B cell (primary cell): ENCODE measurements at regions not wholly inside any gene's neighbourhood (a gene's known extent, or its start where the extent isn't known, plus 50 kb on each side); places are given as distances from the start of the nearest gene placed in this dataset.

Source experiments
- EZH2 ChIP-seq: IDR thresholded peaks from 2 replicates; pipeline ENCODE4 v1.6.1; 2012; ENCODE audit warnings: borderline replicate concordance, low read depth, mild to moderate bottlenecking, moderate library complexity, low read length; ENCODE audit not compliant: insufficient read depth, poor library complexity, severe bottlenecking
- TF ChIP-seq, protein P1 (sequence below): fragments of 200-600 bp; IDR thresholded peaks from one replicate; pipeline ENCODE4 v1.8.0; 2022; ENCODE audit warnings: antibody characterized with exemption, mild to moderate bottlenecking

DNA sequence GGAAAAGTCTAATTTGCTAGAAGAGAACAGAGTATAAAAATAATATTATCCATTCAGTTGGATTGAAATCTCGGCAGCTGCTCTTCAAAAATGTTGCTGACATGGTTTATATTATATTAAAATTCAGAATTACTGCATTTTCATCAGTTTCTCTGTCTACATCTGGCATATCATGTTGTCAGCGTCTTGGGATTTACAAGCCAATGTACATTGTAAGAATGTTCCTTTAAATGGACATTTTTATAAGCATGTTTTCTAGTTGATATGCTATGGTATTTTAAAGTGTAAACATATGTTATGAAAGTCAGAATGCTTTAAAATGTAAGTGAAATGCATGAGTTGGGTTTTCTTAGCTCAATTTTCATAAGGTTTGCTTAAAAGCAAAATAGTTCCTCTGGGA, 528.1 kb upstream of the CDH8 start:
- TF ChIP-seq, protein P1, sequence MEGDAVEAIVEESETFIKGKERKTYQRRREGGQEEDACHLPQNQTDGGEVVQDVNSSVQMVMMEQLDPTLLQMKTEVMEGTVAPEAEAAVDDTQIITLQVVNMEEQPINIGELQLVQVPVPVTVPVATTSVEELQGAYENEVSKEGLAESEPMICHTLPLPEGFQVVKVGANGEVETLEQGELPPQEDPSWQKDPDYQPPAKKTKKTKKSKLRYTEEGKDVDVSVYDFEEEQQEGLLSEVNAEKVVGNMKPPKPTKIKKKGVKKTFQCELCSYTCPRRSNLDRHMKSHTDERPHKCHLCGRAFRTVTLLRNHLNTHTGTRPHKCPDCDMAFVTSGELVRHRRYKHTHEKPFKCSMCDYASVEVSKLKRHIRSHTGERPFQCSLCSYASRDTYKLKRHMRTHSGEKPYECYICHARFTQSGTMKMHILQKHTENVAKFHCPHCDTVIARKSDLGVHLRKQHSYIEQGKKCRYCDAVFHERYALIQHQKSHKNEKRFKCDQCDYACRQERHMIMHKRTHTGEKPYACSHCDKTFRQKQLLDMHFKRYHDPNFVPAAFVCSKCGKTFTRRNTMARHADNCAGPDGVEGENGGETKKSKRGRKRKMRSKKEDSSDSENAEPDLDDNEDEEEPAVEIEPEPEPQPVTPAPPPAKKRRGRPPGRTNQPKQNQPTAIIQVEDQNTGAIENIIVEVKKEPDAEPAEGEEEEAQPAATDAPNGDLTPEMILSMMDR: no peak
- no peak for TF ChIP-seq EZH2
